SU-DHL-6 (cell line): ENCODE measurements at regions not wholly inside any gene's neighbourhood (a gene's known extent, or its start where the extent isn't known, plus 50 kb on each side); places are given as distances from the start of the nearest gene placed in this dataset.

Source experiments
- H2AFZ ChIP-seq: fragments of 200-600 bp; sonication (generic); 2 replicates; pipeline ENCODE4 v1.6.1; 2014; ENCODE audit warnings: low read depth, mild to moderate bottlenecking, moderate library complexity, mixed read lengths, antibody characterized with exemption, low read length; ENCODE audit not compliant: severe bottlenecking
- H3F3A ChIP-seq: fragments of 200-600 bp; shearing (Covaris generic); 2 replicates; pipeline ENCODE4 v1.6.0; 2016; ENCODE audit warnings: antibody characterized with exemption, mild to moderate bottlenecking; ENCODE audit not compliant: insufficient read depth
- H3K27ac ChIP-seq: fragments of 200-600 bp; sonication (generic); 2 replicates; pipeline ENCODE4 v1.5.1; 2016; ENCODE audit warnings: low read depth, mild to moderate bottlenecking, low read length, moderate library complexity, mixed read lengths
- H3K27me3 ChIP-seq: fragments of 200-600 bp; sonication (generic), shearing (Covaris generic); 2 replicates; pipeline ENCODE4 v1.6.0; 2014; ENCODE audit warnings: mild to moderate bottlenecking, low read length
- H3K36me3 ChIP-seq: fragments of 200-600 bp; sonication (generic); 2 replicates; pipeline ENCODE4 v1.6.1; 2014; ENCODE audit warnings: mild to moderate bottlenecking, low read length, mixed read lengths
- H3K4me2 ChIP-seq: fragments of 300-600, 200-600 bp; shearing (Covaris generic), sonication (generic); 2 replicates; pipeline ENCODE4 v1.6.0; 2014; ENCODE audit warnings: low read length, low read depth, mild to moderate bottlenecking; ENCODE audit not compliant: poor library complexity, severe bottlenecking
- H3K4me3 ChIP-seq: fragments of 200-600 bp; sonication (generic); 2 replicates; pipeline ENCODE4 v1.5.1; 2014; ENCODE audit warnings: antibody characterized with exemption, low read length, mild to moderate bottlenecking, mixed read lengths; ENCODE audit not compliant: insufficient read depth, poor library complexity, severe bottlenecking
- H3K79me2 ChIP-seq: fragments of 200-600 bp; sonication (generic); 2 replicates; pipeline ENCODE4 v1.6.1; 2014; ENCODE audit warnings: mild to moderate bottlenecking, low read length, moderate library complexity; ENCODE audit not compliant: insufficient read depth
- H3K9ac ChIP-seq: fragments of 200-600 bp; sonication (generic); 2 replicates; pipeline ENCODE4 v1.7.0; 2014; ENCODE audit warnings: mild to moderate bottlenecking, low read length
- H3K9me2 ChIP-seq: fragments of 200-600 bp; sonication (generic); replicated peaks from 2 replicates; pipeline ENCODE4 v1.6.1; 2014; ENCODE audit warnings: low read length; ENCODE audit not compliant: insufficient read depth
- H3K9me3 ChIP-seq: fragments of 200-600 bp; sonication (generic); 2 replicates; pipeline ENCODE4 v1.6.1; 2014; ENCODE audit warnings: low read length, mixed read lengths; ENCODE audit not compliant: insufficient read depth
- H4K20me1 ChIP-seq: fragments of 200-600 bp; sonication (generic); 2 replicates; pipeline ENCODE4 v1.6.1; 2014; ENCODE audit warnings: low read depth, mild to moderate bottlenecking, antibody characterized with exemption, low read length, moderate library complexity, mixed read lengths
- EZH2phosphoT487 ChIP-seq: fragments of 200-600 bp; sonication (generic), shearing (Covaris generic); conservative IDR thresholded peaks from 2 replicates; pipeline ENCODE4 v1.6.1; 2018; ENCODE audit warnings: mild to moderate bottlenecking, antibody characterized with exemption, low read length, moderate library complexity, mixed read lengths
- TF ChIP-seq, protein P1 (sequence below): fragments of 200-600 bp; sonication (generic); IDR thresholded peaks from one replicate; pipeline ENCODE4 v1.5.1; 2017; ENCODE audit warnings: antibody characterized with exemption, mild to moderate bottlenecking, low read length, moderate library complexity; ENCODE audit not compliant: insufficient read depth, poor library complexity, severe bottlenecking

DNA sequence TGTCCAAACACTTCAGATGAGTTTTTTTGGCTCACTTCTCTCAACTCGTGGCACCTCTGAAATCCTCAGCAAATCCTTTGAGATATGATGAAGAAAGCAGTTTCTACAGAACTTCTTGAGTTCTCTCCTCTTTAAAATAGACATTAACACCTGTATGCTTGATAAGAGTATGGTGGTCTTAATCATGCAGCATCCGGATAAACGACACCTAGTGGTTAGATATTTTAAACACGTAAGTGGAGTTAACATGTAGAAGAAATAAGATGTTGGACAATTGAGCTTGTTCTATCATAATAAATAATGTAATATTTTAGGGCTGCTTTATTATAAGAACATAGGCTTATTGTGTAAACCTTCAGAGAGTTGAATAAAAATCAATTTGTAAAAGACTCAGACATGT lies 324.8 kb downstream of the CYLC2 start:
- no peaks in the 10 kb centered on the region for H3K27me3 ChIP-seq
- H2AFZ ChIP-seq, result no peak overlapping the region
- TF ChIP-seq, protein P1, sequence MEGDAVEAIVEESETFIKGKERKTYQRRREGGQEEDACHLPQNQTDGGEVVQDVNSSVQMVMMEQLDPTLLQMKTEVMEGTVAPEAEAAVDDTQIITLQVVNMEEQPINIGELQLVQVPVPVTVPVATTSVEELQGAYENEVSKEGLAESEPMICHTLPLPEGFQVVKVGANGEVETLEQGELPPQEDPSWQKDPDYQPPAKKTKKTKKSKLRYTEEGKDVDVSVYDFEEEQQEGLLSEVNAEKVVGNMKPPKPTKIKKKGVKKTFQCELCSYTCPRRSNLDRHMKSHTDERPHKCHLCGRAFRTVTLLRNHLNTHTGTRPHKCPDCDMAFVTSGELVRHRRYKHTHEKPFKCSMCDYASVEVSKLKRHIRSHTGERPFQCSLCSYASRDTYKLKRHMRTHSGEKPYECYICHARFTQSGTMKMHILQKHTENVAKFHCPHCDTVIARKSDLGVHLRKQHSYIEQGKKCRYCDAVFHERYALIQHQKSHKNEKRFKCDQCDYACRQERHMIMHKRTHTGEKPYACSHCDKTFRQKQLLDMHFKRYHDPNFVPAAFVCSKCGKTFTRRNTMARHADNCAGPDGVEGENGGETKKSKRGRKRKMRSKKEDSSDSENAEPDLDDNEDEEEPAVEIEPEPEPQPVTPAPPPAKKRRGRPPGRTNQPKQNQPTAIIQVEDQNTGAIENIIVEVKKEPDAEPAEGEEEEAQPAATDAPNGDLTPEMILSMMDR, result peak; percentile 24
- TF ChIP-seq EZH2phosphoT487, result no peak

DNA sequence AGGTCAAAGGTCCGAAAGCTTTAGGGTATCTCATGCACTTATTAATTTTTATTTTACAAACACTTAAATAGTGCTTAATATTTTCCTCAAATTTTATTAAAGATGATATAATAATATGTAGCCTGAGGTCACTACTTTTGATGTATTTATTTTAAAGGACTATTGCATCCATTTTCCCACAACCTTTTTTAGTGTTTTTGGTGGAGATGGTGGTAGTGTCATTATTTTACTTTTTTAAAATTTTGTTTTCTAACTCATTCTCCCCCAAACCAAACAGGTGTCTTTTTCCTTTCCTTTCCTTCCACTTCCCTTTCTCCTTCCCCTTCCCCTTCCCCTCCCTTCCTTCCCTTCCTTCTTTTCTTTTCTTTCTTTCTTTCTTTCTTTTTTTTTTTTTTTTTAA lies 328.6 kb downstream of the CYLC2 start:
- Histone ChIP-seq H3K9me3 (no peaks in the 10 kb centered on the region), H3K9ac (no peak overlapping the region), H3K27me3 (no peaks in the 10 kb centered on the region), H4K20me1 (no peaks in the 10 kb centered on the region), H2AFZ (no peak overlapping the region), H3K4me3 (no peak overlapping the region), H3K27ac (no peak overlapping the region), H3K79me2 (no peaks in the 10 kb centered on the region), H3K9me2 (no peaks in the 10 kb centered on the region), H3K36me3 (no peaks in the 10 kb centered on the region), H3K4me2 (no peak overlapping the region), H3F3A (no peaks in the 10 kb centered on the region)
- no peak for TF ChIP-seq EZH2phosphoT487
- TF ChIP-seq, protein P1, result no peak

More for the DNA sequence above, 324.8 kb downstream of the CYLC2 start:
- Histone ChIP-seq H3K27ac (no peak overlapping the region), H3F3A (no peaks in the 10 kb centered on the region), H3K4me2 (no peak overlapping the region), H3K9me3 (no peaks in the 10 kb centered on the region), H4K20me1 (no peaks in the 10 kb centered on the region), H3K79me2 (no peaks in the 10 kb centered on the region), H3K9me2 (no peaks in the 10 kb centered on the region), H3K9ac (no peak overlapping the region), H3K4me3 (no peak overlapping the region), H3K36me3 (no peaks in the 10 kb centered on the region)

DNA sequence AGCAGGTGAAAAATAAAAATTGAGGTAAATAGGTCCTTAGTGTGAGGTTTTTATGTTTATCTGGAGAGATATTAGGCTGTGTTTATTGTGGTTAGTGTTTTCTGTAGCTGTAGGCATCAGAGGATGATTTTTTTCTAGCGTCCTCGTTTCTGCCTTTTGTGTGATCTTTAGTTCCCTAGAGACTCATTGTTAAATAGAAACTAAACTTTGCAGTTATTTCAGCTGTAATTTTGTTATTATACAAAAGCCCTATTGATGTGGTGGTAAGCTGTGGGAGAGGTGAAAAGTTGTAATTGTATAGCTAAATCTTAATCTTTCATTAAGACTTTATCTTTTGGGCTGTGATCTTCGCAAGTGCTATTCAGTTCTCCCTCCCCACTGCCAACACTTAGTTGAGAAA lies 340.3 kb downstream of the CYLC2 start:
- H3K4me3 ChIP-seq, result no peak overlapping the region

More for the DNA sequence above, 340.3 kb downstream of the CYLC2 start:
- Histone ChIP-seq H3K36me3 (no peaks in the 10 kb centered on the region), H3K4me2 (no peak overlapping the region), H3K9ac (no peak overlapping the region), H3F3A (no peaks in the 10 kb centered on the region), H3K27ac (no peak overlapping the region), H3K27me3 (no peaks in the 10 kb centered on the region), H3K9me3 (no peaks in the 10 kb centered on the region), H2AFZ (no peak overlapping the region), H4K20me1 (no peaks in the 10 kb centered on the region), H3K9me2 (no peaks in the 10 kb centered on the region), H3K79me2 (no peaks in the 10 kb centered on the region)
- TF ChIP-seq EZH2phosphoT487, result no peak
- TF ChIP-seq, protein P1, result no peak
